Keratinocyte (primary cell): ENCODE measurements at regions not wholly inside any gene's neighbourhood (a gene's known extent, or its start where the extent isn't known, plus 50 kb on each side); places are given as distances from the start of the nearest gene placed in this dataset.

ENCODE experiments used
- DNase-seq: peaks from one replicate; pipeline ENCODE4 v3.0.0-alpha.2; 2011; ENCODE audit warnings: low read depth, missing footprints, low spot score
- FAIRE-seq: peaks from 2 replicates; lab custom pipeline; 2011; peaks lifted over from hg19 to GRCh38; lab: Jason Lieb, UNC
- H2AFZ ChIP-seq: 2 replicates; pipeline ENCODE4 v1.6.0; 2012; ENCODE audit warnings: low read length, control low read depth, inconsistent platforms; ENCODE audit not compliant: control insufficient read depth
- H3K27ac ChIP-seq: 2 replicates; pipeline ENCODE4 v1.5.1; 2011; ENCODE audit warnings: low read length; ENCODE audit not compliant: control insufficient read depth, insufficient read depth
- H3K27me3 ChIP-seq: 3 replicates; pipeline ENCODE4 v1.6.0; 2011; ENCODE audit warnings: low read length; ENCODE audit not compliant: control insufficient read depth, insufficient read depth; ENCODE audit errors: extremely low read depth
- H3K36me3 ChIP-seq, 2 experiments: 2 replicates in 1 of 2; 3 replicates in 1 of 2; pipeline ENCODE4 v1.5.1; 2011; ENCODE audit warnings: low read length in 2 of 2, mild to moderate bottlenecking in 1 of 2; ENCODE audit not compliant: control insufficient read depth in 2 of 2, insufficient read depth in 2 of 2; ENCODE audit errors: extremely low read depth in 1 of 2
- H3K4me1 ChIP-seq: 3 replicates; pipeline ENCODE4 v1.5.1; 2011; ENCODE audit warnings: low read length; ENCODE audit not compliant: control insufficient read depth, insufficient read depth; ENCODE audit errors: extremely low read depth
- H3K4me2 ChIP-seq: 3 replicates; pipeline ENCODE4 v1.6.0; 2011; ENCODE audit warnings: low read depth, low read length; ENCODE audit not compliant: control insufficient read depth, insufficient read depth; ENCODE audit errors: extremely low read depth
- H3K4me3 ChIP-seq, 3 experiments: fragments of 200-600 bp in 1 of 3; sonication (generic) in 1 of 3; 2 replicates in 2 of 3; 3 replicates in 1 of 3; pipeline ENCODE4 v1.5.1; 2011 to 2016; ENCODE audit warnings: low read length in 3 of 3, mild to moderate bottlenecking in 3 of 3, control low read depth in 2 of 3, inconsistent platforms in 1 of 3, low read depth in 1 of 3, mixed read lengths in 1 of 3, mixed run types in 1 of 3, moderate library complexity in 1 of 3; ENCODE audit not compliant: control insufficient read depth in 2 of 3, insufficient read depth in 2 of 3; ENCODE audit errors: extremely low read depth in 1 of 3
- H3K79me2 ChIP-seq: 2 replicates; pipeline ENCODE4 v1.6.0; 2012; ENCODE audit warnings: low read length; ENCODE audit not compliant: control insufficient read depth, insufficient read depth
- H3K9ac ChIP-seq: 3 replicates; pipeline ENCODE4 v1.6.0; 2011; ENCODE audit warnings: low read length; ENCODE audit not compliant: control insufficient read depth, insufficient read depth; ENCODE audit errors: extremely low read depth
- H3K9me1 ChIP-seq: 3 replicates; pipeline ENCODE4 v1.6.0; 2011; ENCODE audit warnings: low read length; ENCODE audit not compliant: control insufficient read depth, insufficient read depth; ENCODE audit errors: extremely low read depth
- H3K9me3 ChIP-seq: 2 replicates; pipeline ENCODE4 v1.5.1; 2012; ENCODE audit warnings: low read depth, low read length; ENCODE audit not compliant: control insufficient read depth
- H4K20me1 ChIP-seq: 3 replicates; pipeline ENCODE4 v1.6.0; 2011; ENCODE audit warnings: low read length; ENCODE audit not compliant: control insufficient read depth, insufficient read depth; ENCODE audit errors: extremely low read depth
- EZH2 ChIP-seq: IDR thresholded peaks from one replicate; pipeline ENCODE4 v1.6.1; 2012; ENCODE audit warnings: inconsistent platforms, mild to moderate bottlenecking, low read length, moderate library complexity
- dilution Hi-C: fragments of 300-500 bp; cut with MboI; formaldehyde crosslinking; loops from one replicate; pipeline ENCODE4 v1.7.0; 2020; ENCODE audit warnings: low sequenced_read_pairs; ENCODE audit not compliant: extremely low pct_ligation_motif_present
- TF ChIP-seq, protein P1 (sequence below), 3 experiments: IDR thresholded peaks in 1 of 3; conservative IDR thresholded peaks in 1 of 3; optimal IDR thresholded peaks in 1 of 3; 2 replicates in 2 of 3; 3 replicates in 1 of 3; pipeline versions ENCODE3 to v1.5.1; 2011; ENCODE audit warnings: low read length in 3 of 3, mild to moderate bottlenecking in 3 of 3, moderate library complexity in 2 of 3, control low read depth in 1 of 3, inconsistent platforms in 1 of 3; ENCODE audit not compliant: insufficient read depth in 2 of 3; ENCODE audit errors: extremely low read depth in 1 of 3

DNA sequence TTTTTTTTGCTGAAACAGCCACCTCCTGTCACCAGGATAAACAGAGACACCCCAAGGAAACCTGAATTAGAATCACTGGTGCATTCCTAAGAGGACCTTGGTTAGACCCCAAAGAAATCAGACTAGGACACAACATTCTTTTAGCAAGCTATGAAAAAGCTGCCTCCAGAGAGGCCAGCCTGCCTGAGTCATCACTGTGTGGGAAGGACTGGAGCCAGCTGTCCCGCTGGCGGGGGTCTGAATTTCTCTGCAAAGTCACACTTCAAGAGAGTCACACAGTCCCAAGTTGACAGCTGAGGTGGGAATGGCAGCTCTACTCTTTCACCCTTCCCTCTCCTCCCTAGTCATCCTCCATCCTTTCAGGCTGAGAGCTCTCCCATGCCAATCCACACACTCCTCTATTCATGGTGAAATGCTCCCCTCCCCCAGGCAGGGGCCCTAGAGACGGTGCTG, 405.0 kb upstream of the POU3F1 start:
- no peak for TF ChIP-seq EZH2
- TF ChIP-seq, protein P1, sequence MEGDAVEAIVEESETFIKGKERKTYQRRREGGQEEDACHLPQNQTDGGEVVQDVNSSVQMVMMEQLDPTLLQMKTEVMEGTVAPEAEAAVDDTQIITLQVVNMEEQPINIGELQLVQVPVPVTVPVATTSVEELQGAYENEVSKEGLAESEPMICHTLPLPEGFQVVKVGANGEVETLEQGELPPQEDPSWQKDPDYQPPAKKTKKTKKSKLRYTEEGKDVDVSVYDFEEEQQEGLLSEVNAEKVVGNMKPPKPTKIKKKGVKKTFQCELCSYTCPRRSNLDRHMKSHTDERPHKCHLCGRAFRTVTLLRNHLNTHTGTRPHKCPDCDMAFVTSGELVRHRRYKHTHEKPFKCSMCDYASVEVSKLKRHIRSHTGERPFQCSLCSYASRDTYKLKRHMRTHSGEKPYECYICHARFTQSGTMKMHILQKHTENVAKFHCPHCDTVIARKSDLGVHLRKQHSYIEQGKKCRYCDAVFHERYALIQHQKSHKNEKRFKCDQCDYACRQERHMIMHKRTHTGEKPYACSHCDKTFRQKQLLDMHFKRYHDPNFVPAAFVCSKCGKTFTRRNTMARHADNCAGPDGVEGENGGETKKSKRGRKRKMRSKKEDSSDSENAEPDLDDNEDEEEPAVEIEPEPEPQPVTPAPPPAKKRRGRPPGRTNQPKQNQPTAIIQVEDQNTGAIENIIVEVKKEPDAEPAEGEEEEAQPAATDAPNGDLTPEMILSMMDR (optimal IDR thresholded peaks at IDR 0.05 in 1 of 3, IDR thresholded peaks at IDR 0.05 in 1 of 3, conservative IDR thresholded peaks at IDR 0.05 in 1 of 3; ENCODE audit: extremely low read depth in 1 of 3, insufficient read depth in 2 of 3, low read length in 3 of 3) = no peak
- H3K9ac ChIP-seq = no peak overlapping the region
- no peaks in the 10 kb centered on the region for H3K9me3 ChIP-seq
- H3K4me1 ChIP-seq = no peaks in the 10 kb centered on the region
- no peaks in the 10 kb centered on the region for H4K20me1 ChIP-seq
- no peaks in the 10 kb centered on the region for H3K79me2 ChIP-seq
- no peak overlapping the region for H3K27ac ChIP-seq
- H3K27me3 ChIP-seq = no peaks in the 10 kb centered on the region
- H3K36me3 ChIP-seq = no peaks in the 10 kb centered on the region
- no peak overlapping the region for H3K4me2 ChIP-seq
- DNase-seq = no peak
- H3K4me3 ChIP-seq = no peak overlapping the region
- no peak overlapping the region for H2AFZ ChIP-seq
- no peak for FAIRE-seq
- no peaks in the 10 kb centered on the region for H3K9me1 ChIP-seq
- dilution Hi-C loops = no loop called here

DNA sequence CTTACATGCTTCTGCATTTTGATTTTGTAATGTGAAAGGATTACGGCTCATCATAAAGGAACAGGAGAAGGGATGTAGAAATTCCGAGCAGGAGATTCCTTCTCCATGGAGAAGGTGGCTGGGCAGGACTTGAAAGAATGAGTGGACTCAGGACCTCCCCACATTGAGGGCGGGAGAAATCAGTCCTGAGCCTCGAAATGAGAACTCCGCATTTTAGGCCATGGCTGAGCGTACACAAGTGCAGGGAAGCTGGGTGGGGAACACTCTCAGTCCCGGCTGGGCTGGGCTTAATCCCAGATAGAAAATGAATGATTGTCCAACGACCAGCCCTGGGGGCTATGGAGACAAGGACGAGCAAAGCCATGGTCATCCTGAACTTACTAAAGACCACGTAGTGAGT, 402.3 kb upstream of the POU3F1 start:
- H3K4me1 ChIP-seq = no peaks in the 10 kb centered on the region
- TF ChIP-seq, protein P1 (optimal IDR thresholded peaks at IDR 0.05 in 1 of 3, IDR thresholded peaks at IDR 0.05 in 1 of 3, conservative IDR thresholded peaks at IDR 0.05 in 1 of 3; ENCODE audit: extremely low read depth in 1 of 3, insufficient read depth in 2 of 3, low read length in 3 of 3) = no peak
- no peak for TF ChIP-seq EZH2
- no peaks in the 10 kb centered on the region for H3K9me3 ChIP-seq
- H2AFZ ChIP-seq = no peak overlapping the region
- H3K27ac ChIP-seq = no peak overlapping the region
- no peaks in the 10 kb centered on the region for H3K79me2 ChIP-seq
- no peak overlapping the region for H3K9ac ChIP-seq
- no peaks in the 10 kb centered on the region for H4K20me1 ChIP-seq
- H3K36me3 ChIP-seq = no peaks in the 10 kb centered on the region
- no peaks in the 10 kb centered on the region for H3K27me3 ChIP-seq
- FAIRE-seq = no peak
- no peak overlapping the region for H3K4me3 ChIP-seq
- dilution Hi-C loops = no loop called here
- H3K9me1 ChIP-seq = no peaks in the 10 kb centered on the region
- H3K4me2 ChIP-seq = no peak overlapping the region
- DNase-seq = no peak
